ENCODE measurements at regions not wholly inside any gene's neighbourhood (a gene's known extent, or its start where the extent isn't known, plus 50 kb on each side); places are given as distances from the start of the nearest gene placed in this dataset.

DNA sequence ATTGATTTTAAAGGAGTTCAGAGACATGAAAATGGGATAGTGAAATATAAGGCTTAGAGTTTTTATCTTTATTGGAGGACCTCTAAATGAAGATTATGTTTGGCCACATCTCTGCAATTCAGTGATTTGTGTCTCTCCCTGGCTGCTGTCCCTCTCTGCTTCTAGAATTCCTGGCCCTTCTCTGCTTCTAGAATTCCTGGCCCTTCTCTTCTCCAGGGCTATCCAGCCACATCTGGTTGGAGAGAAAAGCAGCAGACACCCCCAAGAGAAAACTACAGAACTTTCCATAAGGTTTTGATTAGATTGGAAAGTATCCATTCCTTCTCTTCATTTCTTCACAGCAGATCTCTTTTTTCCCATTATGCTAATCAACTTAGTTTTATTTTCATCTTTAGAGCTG is 135.5 kb downstream of the NPY start:
- H3K27ac ChIP-seq, result no peak overlapping the region
- TF ChIP-seq, protein P1, sequence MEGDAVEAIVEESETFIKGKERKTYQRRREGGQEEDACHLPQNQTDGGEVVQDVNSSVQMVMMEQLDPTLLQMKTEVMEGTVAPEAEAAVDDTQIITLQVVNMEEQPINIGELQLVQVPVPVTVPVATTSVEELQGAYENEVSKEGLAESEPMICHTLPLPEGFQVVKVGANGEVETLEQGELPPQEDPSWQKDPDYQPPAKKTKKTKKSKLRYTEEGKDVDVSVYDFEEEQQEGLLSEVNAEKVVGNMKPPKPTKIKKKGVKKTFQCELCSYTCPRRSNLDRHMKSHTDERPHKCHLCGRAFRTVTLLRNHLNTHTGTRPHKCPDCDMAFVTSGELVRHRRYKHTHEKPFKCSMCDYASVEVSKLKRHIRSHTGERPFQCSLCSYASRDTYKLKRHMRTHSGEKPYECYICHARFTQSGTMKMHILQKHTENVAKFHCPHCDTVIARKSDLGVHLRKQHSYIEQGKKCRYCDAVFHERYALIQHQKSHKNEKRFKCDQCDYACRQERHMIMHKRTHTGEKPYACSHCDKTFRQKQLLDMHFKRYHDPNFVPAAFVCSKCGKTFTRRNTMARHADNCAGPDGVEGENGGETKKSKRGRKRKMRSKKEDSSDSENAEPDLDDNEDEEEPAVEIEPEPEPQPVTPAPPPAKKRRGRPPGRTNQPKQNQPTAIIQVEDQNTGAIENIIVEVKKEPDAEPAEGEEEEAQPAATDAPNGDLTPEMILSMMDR (IDR thresholded peaks at IDR 0.05), result no peak
- no peaks in the 10 kb centered on the region for H3K27me3 ChIP-seq
- no peaks in the 10 kb centered on the region for H3K4me1 ChIP-seq
- ATAC-seq (peak in 4 of 8 donors; percentile 33 to 67 (median 45)), DNase-seq (no peak)
- H3K36me3 ChIP-seq, result no peaks in the 10 kb centered on the region
- no peaks in the 10 kb centered on the region for H3K9me3 ChIP-seq
- intact Hi-C loops (cut with DNase I), result no loop called here
- H3K4me3 ChIP-seq, result no peak overlapping the region

DNA sequence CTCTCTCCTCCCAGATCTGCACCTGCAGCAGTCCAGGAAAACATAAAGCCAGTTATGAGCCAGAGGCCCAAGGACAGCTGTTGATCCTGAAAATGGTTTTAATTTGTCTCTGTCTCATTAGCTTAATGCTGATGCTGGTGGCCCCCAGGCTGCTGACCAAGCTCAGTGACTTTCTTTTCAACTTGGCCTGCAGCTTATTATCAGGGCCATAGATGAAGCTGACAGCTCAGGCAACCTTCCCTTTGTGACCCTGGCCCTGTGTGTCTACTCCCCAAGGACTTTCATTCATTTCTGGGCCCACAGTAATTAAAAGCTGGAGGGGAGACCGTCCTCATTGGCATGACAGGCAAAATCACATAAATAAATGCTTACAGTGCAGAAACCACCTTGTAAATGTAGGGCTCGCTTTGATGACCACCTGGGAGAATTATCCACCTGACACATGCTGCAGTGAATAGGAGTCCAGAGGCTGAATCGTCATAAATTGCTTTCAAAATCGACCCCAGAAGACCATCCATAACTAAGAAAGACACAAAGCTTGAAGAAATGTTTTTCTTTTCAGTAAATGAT is 138.5 kb downstream of the NPY start:
- intact Hi-C loops (cut with DNase I), result no loop called here
- H3K36me3 ChIP-seq, result no peaks in the 10 kb centered on the region
- no peaks in the 10 kb centered on the region for H3K4me1 ChIP-seq
- H3K27ac ChIP-seq, result no peak overlapping the region
- no peaks in the 10 kb centered on the region for H3K27me3 ChIP-seq
- 64 to 69% methylated on average over 4 of the region's 4 CpGs for WGBS, 2 donors
- peaks cover 0 to 19% (median 4%) of the 10 kb centered on the region in 11 donors for H3K9me3 ChIP-seq
- TF ChIP-seq, protein P1 (IDR thresholded peaks at IDR 0.05), result no peak
- no peak overlapping the region for H3K4me3 ChIP-seq
- DNase-seq (no peak), ATAC-seq (no peak)

DNA sequence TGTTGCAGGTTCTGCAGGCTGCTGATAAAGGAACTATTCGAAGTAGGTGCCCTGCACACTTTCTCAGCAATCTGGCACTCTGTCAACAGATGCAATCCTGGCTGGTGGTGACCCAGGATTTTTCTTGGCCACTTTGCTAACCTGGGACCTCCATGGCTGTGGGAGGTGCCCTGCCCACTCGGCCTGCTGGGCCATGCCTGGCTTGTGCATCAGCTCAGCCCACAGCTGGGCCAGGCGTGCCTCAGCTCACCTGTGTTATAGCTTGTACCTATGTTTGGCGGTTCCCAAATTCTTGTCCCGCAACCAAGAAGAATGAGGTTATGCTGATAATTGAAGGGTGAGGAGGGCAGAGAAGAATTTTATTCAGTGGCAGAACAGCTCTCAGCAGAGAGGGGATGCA is 141.7 kb downstream of the NPY start:
- H3K36me3 ChIP-seq, result no peaks in the 10 kb centered on the region
- no peaks in the 10 kb centered on the region for H3K27me3 ChIP-seq
- DNase-seq (no peak), ATAC-seq (no peak)
- TF ChIP-seq, protein P1 (IDR thresholded peaks at IDR 0.05), result no peak
- no peaks in the 10 kb centered on the region for H3K4me1 ChIP-seq
- peaks cover 0 to 19% (median 4%) of the 10 kb centered on the region in 11 donors for H3K9me3 ChIP-seq
- 75 to 80% methylated on average over 5 of the region's 5 CpGs for WGBS, 2 donors
- no peak overlapping the region for H3K27ac ChIP-seq
- intact Hi-C loops (cut with DNase I), result no loop called here
- H3K4me3 ChIP-seq, result no peak overlapping the region

DNA sequence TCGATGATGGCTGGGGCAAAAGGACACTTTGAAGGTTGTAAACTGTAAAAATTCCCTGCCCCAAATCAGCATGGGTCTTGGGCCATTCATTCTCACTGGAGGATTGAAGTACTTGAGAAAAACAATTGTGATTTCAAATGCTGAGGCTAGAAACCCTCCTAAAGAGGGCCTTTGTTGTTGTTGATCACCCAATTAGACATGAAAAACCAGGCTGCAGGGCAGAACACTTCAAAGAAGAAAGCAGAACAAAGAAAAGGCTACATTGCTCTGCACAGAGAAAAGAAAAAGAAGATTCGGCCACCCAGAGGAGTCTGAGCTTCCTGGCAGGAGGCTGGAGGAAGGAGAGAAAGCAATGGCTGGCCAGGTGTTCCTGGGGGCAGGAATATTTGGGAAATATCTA is 143.1 kb downstream of the NPY start:
- 39 to 60% methylated on average over 2 of the region's 2 CpGs for WGBS, 2 donors
- TF ChIP-seq, protein P1 (IDR thresholded peaks at IDR 0.05), result no peak
- Histone ChIP-seq H3K9me3 (peaks cover 0 to 19% (median 4%) of the 10 kb centered on the region in 11 donors), H3K36me3 (no peaks in the 10 kb centered on the region), H3K4me3 (no peak overlapping the region), H3K27ac (no peak overlapping the region), H3K27me3 (no peaks in the 10 kb centered on the region), H3K4me1 (no peaks in the 10 kb centered on the region)
- DNase-seq (no peak), ATAC-seq (no peak)
- intact Hi-C loops (cut with DNase I), result no loop called here
